Activated T-cell treated with anti-CD3 and anti-CD28 coated beads, Interleukin-2, amount 50 U/mL, for 72 hours (primary cell): ENCODE measurements at regions not wholly inside any gene's neighbourhood (a gene's known extent, or its start where the extent isn't known, plus 50 kb on each side); places are given as distances from the start of the nearest gene placed in this dataset.
"Not testable (repeated sequence)": the region's sequence is repeated elsewhere in the genome, so short reads cannot be mapped to it uniquely, and the experiment has no call there.

ENCODE experiments used
- ATAC-seq, 2 donors: fragments of 150-1000 bp; cut with Tn5 transposase; replicated peaks in 1 of 2; 2 replicates each; pipeline ENCODE4 v1.10.0; 2021; ENCODE audit warnings: moderate library complexity in 2 of 2, mild to moderate bottlenecking in 1 of 2
- DNase-seq, 2 donors: peaks; one replicate each; pipeline ENCODE4 v3.0.0; 2021 to 2022; ENCODE audit warnings: mixed read lengths in 1 of 2
- H3K27ac Mint-ChIP-seq: one replicate; pipeline ENCODE4 v1.8.0; 2022; ENCODE audit warnings: mild to moderate bottlenecking, moderate library complexity, mixed read lengths
- H3K27me3 Mint-ChIP-seq: one replicate; pipeline ENCODE4 v1.8.0; 2022; ENCODE audit warnings: low read depth, mixed read lengths
- H3K36me3 Mint-ChIP-seq, 2 donors: one replicate each; pipeline ENCODE4 v1.8.0; 2022; ENCODE audit warnings: mixed read lengths in 2 of 2, mild to moderate bottlenecking in 1 of 2; ENCODE audit not compliant: insufficient read depth in 2 of 2
- H3K4me1 Mint-ChIP-seq: one replicate; pipeline ENCODE4 v1.8.0; 2022; ENCODE audit warnings: low read depth, mixed read lengths
- H3K4me3 Mint-ChIP-seq, 2 donors: one replicate each; pipeline ENCODE4 v1.8.0; 2022; ENCODE audit warnings: mild to moderate bottlenecking in 2 of 2, mixed read lengths in 2 of 2, moderate library complexity in 2 of 2
- H3K9me3 Mint-ChIP-seq, 2 donors: one replicate each; pipeline ENCODE4 v1.8.0; 2022; ENCODE audit warnings: mixed read lengths in 2 of 2

DNA sequence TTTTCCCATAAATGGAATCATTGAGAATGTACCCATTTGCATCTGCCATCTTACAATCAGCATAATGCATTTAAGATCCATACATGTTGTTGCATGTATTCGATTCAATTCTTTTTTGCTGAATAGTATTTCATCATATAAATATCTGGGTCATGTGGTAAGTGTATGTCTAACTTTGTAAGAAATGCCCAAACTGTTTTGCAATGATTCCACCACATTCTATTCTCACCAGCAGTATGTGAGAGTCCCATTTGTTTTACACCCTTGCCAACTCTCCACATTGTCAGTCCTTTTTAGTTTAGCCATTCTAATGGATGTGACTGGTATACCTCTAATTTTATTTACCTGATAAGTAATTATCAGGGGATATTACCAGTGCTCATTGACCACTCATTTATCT lies 115.8 kb upstream of the PBX1 start:
- Mint-ChIP-seq H3K4me1 (no peaks in the 10 kb centered on the region), H3K27ac (no peak overlapping the region), H3K4me3 (no peak overlapping the region), H3K27me3 (no peaks in the 10 kb centered on the region), H3K9me3 (peaks cover 0 to 4% of the 10 kb centered on the region in 2 donors), H3K36me3 (peaks cover 0 to 4% of the 10 kb centered on the region in 2 donors)
- no peak for DNase-seq
- ATAC-seq: no peak

DNA sequence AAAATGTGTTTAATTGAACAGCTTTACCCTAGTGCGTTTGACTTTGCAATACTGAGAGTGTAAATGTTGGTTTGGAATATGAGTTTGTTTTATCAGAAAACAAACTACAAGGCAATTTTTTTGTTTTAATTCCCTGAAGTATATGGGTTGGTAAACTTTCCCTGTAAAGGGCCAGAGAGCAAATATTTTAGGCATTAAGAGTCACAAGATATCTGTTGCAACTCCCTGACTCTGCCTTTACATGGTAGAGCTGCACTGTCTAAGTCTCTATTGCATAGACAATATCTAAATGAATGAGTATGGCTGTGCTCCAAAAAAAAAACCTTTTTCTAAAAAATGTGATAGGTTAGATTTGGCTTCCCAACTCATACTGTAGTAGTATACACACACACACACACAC lies 115.1 kb upstream of the PBX1 start:
- no peak overlapping the region for H3K4me3 Mint-ChIP-seq
- DNase-seq (no peak), ATAC-seq (no peak)
- H3K27ac Mint-ChIP-seq: no peak overlapping the region
- H3K4me1 Mint-ChIP-seq: no peaks in the 10 kb centered on the region
- H3K36me3 Mint-ChIP-seq: peaks cover 0 to 4% of the 10 kb centered on the region in 2 donors
- H3K27me3 Mint-ChIP-seq: no peaks in the 10 kb centered on the region
- peaks cover 0 to 4% of the 10 kb centered on the region in 2 donors for H3K9me3 Mint-ChIP-seq

DNA sequence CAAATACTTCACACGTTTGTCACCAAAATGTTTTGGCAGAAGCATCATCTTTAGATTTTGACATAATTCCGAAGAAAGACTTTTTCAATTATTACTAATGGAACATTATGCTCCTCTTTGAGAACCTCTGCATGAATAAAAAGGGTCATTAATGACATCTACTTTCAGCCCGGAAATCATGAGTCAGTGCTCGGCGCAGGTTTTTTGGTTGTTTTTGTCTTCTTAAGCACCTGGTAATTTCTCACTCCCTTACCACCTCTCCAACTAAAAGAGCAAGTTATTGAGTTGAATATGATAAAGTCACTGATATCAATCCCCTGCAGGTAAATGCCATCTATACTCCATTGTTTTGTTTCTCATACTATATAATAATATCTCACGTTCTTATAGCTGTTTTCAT lies 113.0 kb upstream of the PBX1 start:
- DNase-seq: no peak
- Mint-ChIP-seq H3K36me3 (no peaks in the 10 kb centered on the region), H3K27ac (no peak overlapping the region), H3K9me3 (peaks cover 3% of the 10 kb centered on the region in 2 donors), H3K27me3 (no peaks in the 10 kb centered on the region), H3K4me1 (no peaks in the 10 kb centered on the region), H3K4me3 (no peak overlapping the region)
- ATAC-seq: no peak

- no peak for ATAC-seq
- Mint-ChIP-seq H3K4me1 (no peaks in the 10 kb centered on the region), H3K36me3 (no peaks in the 10 kb centered on the region), H3K4me3 (no peak overlapping the region), H3K9me3 (peaks cover 8 to 10% of the 10 kb centered on the region in 2 donors), H3K27me3 (no peaks in the 10 kb centered on the region), H3K27ac (no peak overlapping the region)
- no peak for DNase-seq
These were observed 106.4 kb upstream of the PBX1 start for GRCh38 chr1:164452549-164452948.

- H3K27me3 Mint-ChIP-seq: no peaks in the 10 kb centered on the region
- H3K4me1 Mint-ChIP-seq: no peaks in the 10 kb centered on the region
- peaks cover 7% of the 10 kb centered on the region in 2 donors for H3K9me3 Mint-ChIP-seq
- no peaks in the 10 kb centered on the region for H3K36me3 Mint-ChIP-seq
- DNase-seq: no peak
- H3K4me3 Mint-ChIP-seq: no peak overlapping the region
- ATAC-seq: no peak
- no peak overlapping the region for H3K27ac Mint-ChIP-seq
These were observed 102.7 kb upstream of the PBX1 start for GRCh38 chr1:164456272-164456671.

DNA sequence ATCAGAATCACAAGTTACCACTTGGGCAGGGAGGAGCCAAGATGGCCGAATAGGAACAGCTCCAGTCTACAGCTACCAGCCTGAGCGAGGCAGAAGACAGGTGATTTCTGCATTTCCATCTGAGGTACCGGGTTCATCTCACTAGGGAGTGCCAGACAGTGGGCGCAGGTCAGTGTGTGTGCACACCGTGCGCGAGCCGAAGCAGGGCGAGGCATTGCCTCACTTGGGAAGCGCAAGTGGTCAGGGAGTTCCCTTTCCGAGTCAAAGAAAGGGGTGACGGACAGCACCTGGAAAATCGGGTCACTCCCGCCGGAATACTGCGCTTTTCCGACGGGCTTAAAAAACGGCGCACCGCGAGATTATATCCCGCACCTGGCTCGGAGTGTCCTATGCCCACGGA lies 99.8 kb upstream of the PBX1 start:
- not testable (repeated sequence) for H3K9me3 Mint-ChIP-seq, DNase-seq, H3K4me3 Mint-ChIP-seq, ATAC-seq, H3K36me3 Mint-ChIP-seq, H3K27me3 Mint-ChIP-seq, H3K27ac Mint-ChIP-seq, H3K4me1 Mint-ChIP-seq

- DNase-seq (no peak), ATAC-seq (no peak)
- no peak overlapping the region for H3K4me3 Mint-ChIP-seq
- no peak overlapping the region for H3K27ac Mint-ChIP-seq
- no peaks in the 10 kb centered on the region for H3K4me1 Mint-ChIP-seq
- H3K27me3 Mint-ChIP-seq: no peaks in the 10 kb centered on the region
- H3K36me3 Mint-ChIP-seq: no peaks in the 10 kb centered on the region
- H3K9me3 Mint-ChIP-seq: peaks cover 5% of the 10 kb centered on the region in 2 donors
These were observed 93.0 kb upstream of the PBX1 start for GRCh38 chr1:164466001-164466421.

DNA sequence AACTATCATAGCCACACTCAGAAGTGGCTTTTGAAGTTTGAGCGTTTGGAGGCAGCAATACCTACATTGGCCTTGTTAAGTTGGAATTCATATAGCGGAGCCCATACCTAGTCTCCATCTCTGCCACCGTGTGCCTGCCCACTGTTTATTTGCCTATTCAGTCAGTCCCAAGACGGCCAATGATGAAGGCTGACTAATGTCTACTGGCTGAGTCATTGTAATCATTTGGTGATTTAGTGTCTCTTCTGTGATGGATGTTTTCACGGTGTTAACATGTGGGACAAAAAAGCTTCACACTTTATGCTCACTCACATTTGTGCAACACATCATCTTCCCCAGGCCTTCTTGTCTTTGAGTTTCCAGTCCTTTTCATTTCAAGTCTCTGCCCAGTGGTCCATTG lies 92.6 kb upstream of the PBX1 start:
- no peaks in the 10 kb centered on the region for H3K27me3 Mint-ChIP-seq
- H3K36me3 Mint-ChIP-seq: no peaks in the 10 kb centered on the region
- DNase-seq (no peak), ATAC-seq (no peak)
- no peak overlapping the region for H3K4me3 Mint-ChIP-seq
- no peaks in the 10 kb centered on the region for H3K4me1 Mint-ChIP-seq
- H3K9me3 Mint-ChIP-seq: peaks cover 5% of the 10 kb centered on the region in 2 donors
- no peak overlapping the region for H3K27ac Mint-ChIP-seq

GRCh38 chr1:164470996-164471395 lies 88.0 kb upstream of the PBX1 start:
- Mint-ChIP-seq H3K4me1 (no peaks in the 10 kb centered on the region), H3K27ac (no peak overlapping the region), H3K4me3 (no peak overlapping the region), H3K9me3 (peaks cover 8 to 10% of the 10 kb centered on the region in 2 donors), H3K27me3 (no peaks in the 10 kb centered on the region), H3K36me3 (peaks cover 0 to 2% of the 10 kb centered on the region in 2 donors)
- ATAC-seq (no peak), DNase-seq (no peak)

DNA sequence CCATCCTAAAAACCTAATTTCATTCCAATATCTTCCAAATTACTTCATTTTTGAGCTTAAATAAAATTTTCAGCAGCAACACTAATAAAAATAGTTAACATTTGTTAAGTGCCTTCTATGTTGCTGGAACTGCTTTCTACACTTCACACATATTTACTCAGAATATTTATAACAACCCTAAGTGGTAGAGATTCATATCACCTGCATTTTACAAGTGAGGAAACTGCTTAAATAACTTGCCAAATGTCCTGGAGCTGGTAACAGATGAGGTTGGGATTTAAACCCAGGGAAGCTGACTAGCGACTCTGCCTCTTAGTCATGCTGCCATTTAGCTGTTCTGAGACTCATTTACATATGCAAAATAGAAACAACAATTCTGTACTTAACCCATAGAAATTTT lies 86.1 kb upstream of the PBX1 start:
- DNase-seq (no peak), ATAC-seq (no peak)
- H3K36me3 Mint-ChIP-seq: peaks cover 0 to 2% of the 10 kb centered on the region in 2 donors
- H3K4me3 Mint-ChIP-seq: no peak overlapping the region
- no peak overlapping the region for H3K27ac Mint-ChIP-seq
- H3K27me3 Mint-ChIP-seq: no peaks in the 10 kb centered on the region
- no peaks in the 10 kb centered on the region for H3K4me1 Mint-ChIP-seq
- H3K9me3 Mint-ChIP-seq: peaks cover 8 to 10% of the 10 kb centered on the region in 2 donors

DNA sequence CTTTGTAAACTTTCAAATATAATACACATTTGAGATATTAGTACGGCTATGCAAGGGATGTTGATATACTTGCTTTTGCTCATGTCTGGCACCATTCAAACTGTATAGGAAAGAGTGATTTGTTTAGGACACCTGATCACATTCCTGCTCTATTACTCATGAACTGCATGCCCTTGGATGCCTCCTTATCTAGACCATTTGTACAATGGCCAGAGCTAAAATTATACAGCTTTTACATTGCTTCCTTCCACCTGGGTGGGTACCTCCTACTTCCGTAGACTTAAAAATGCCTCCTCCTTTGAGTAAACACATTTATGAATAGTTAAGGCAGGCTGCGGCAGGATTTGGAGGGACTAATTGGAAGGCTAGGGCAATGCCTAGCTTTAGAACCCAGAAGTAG lies 85.4 kb upstream of the PBX1 start:
- Mint-ChIP-seq H3K4me3 (no peak overlapping the region), H3K27ac (no peak overlapping the region), H3K27me3 (no peaks in the 10 kb centered on the region), H3K9me3 (peaks cover 8 to 10% of the 10 kb centered on the region in 2 donors), H3K4me1 (no peaks in the 10 kb centered on the region), H3K36me3 (peaks cover 0 to 2% of the 10 kb centered on the region in 2 donors)
- no peak for DNase-seq
- no peak for ATAC-seq

DNA sequence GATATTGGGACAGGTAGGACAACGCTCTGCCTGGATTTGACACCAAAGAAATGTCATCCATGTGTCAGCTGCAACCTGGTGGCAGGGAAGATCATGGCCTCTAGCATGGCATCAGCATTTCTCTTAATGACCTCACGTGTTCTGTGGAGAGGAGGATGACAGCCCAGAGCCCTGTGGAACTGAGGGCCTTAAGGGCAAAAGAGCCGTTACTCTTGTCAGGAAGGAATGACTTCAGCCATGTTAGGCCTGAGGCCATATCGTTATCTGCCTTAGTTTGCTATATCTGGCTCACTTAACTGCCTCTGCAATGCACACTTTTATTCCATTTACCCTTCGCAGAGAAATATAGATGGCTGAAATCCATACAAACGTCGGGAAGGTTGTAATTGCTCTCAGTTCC lies 83.2 kb upstream of the PBX1 start:
- H3K4me1 Mint-ChIP-seq: no peaks in the 10 kb centered on the region
- ATAC-seq (no peak), DNase-seq (no peak)
- H3K9me3 Mint-ChIP-seq: peaks cover 4 to 7% of the 10 kb centered on the region in 2 donors
- H3K27ac Mint-ChIP-seq: no peak overlapping the region
- H3K36me3 Mint-ChIP-seq: peaks cover 0 to 2% of the 10 kb centered on the region in 2 donors
- no peak overlapping the region for H3K4me3 Mint-ChIP-seq
- no peaks in the 10 kb centered on the region for H3K27me3 Mint-ChIP-seq

DNA sequence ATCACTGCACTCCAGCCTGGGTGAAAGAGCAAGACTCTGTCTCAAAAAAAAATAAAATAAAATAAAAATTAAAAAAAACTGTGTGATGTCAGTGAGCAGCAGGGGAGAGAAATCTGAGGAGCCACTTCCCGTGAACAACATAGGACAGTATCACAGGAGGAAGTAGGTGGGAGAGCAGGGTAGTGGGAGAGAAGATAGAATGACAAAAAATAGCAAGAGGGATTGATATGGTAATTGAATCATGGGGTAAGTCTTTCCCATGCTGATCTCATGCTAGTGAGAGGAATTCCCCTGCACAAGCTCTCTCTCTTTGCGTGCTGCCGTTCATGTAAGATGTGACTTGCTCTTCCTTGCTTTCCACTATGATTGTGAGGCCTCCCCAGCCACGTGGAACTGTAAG lies 81.6 kb upstream of the PBX1 start:
- Mint-ChIP-seq H3K27ac (no peak overlapping the region), H3K9me3 (peaks cover 4 to 5% of the 10 kb centered on the region in 2 donors), H3K4me3 (no peak overlapping the region), H3K4me1 (no peaks in the 10 kb centered on the region), H3K27me3 (no peaks in the 10 kb centered on the region), H3K36me3 (peaks cover 0 to 2% of the 10 kb centered on the region in 2 donors)
- no peak for DNase-seq
- ATAC-seq: no peak

GRCh38 chr1:164479242-164479641 lies 79.7 kb upstream of the PBX1 start:
- H3K9me3 Mint-ChIP-seq: peaks cover 4 to 7% of the 10 kb centered on the region in 2 donors
- H3K27me3 Mint-ChIP-seq: no peaks in the 10 kb centered on the region
- no peak for ATAC-seq
- no peak overlapping the region for H3K27ac Mint-ChIP-seq
- H3K36me3 Mint-ChIP-seq: peaks cover 0 to 2% of the 10 kb centered on the region in 2 donors
- no peaks in the 10 kb centered on the region for H3K4me1 Mint-ChIP-seq
- no peak for DNase-seq
- no peak overlapping the region for H3K4me3 Mint-ChIP-seq
